ENCODE measurements at regions not wholly inside any gene's neighbourhood (a gene's known extent, or its start where the extent isn't known, plus 50 kb on each side); places are given as distances from the start of the nearest gene placed in this dataset.

GRCh38 chr2:220510668-220511067 is 883.2 kb downstream of the SLC4A3 start:
- no peak for DNase-seq

GRCh38 chr2:220512419-220512818 is 885.0 kb downstream of the SLC4A3 start:
- no peak for DNase-seq

- no peak for DNase-seq
Measured at GRCh38 chr2:220513573-220514288, 886.3 kb downstream of the SLC4A3 start.

GRCh38 chr2:220521551-220521950 is 894.1 kb downstream of the SLC4A3 start:
- DNase-seq, result no peak

- no peak for DNase-seq
Measured at GRCh38 chr2:220528180-220528675, 900.8 kb downstream of the SLC4A3 start.

- no peak for DNase-seq
Measured at GRCh38 chr2:220531216-220531615, 903.8 kb downstream of the SLC4A3 start.

- DNase-seq, result no peak
Measured at GRCh38 chr2:220533485-220533884, 906.1 kb downstream of the SLC4A3 start.

- no peak for DNase-seq
Measured at GRCh38 chr2:220539481-220539880, 912.1 kb downstream of the SLC4A3 start.

- no peak for DNase-seq
Measured at GRCh38 chr2:220544049-220544448, 916.6 kb downstream of the SLC4A3 start.

- DNase-seq, result no peak
Measured at GRCh38 chr2:220550995-220551700, 923.7 kb downstream of the SLC4A3 start.

GRCh38 chr2:220552790-220553535 is 925.5 kb downstream of the SLC4A3 start:
- DNase-seq, result no peak

GRCh38 chr2:220555961-220556630 is 928.7 kb downstream of the SLC4A3 start:
- no peak for DNase-seq

GRCh38 chr2:220556658-220557057 is 929.2 kb downstream of the SLC4A3 start:
- DNase-seq, result no peak

GRCh38 chr2:220560192-220560591 is 932.8 kb downstream of the SLC4A3 start:
- no peak for DNase-seq

GRCh38 chr2:220562375-220563140 is 935.1 kb downstream of the SLC4A3 start:
- no peak for DNase-seq

- no peak for DNase-seq
Measured at GRCh38 chr2:220568296-220568695, 940.9 kb downstream of the SLC4A3 start.

GRCh38 chr2:220569112-220569897 is 941.9 kb downstream of the SLC4A3 start:
- DNase-seq, result no peak

GRCh38 chr2:220572385-220572784 is 945.0 kb downstream of the SLC4A3 start:
- no peak for DNase-seq

GRCh38 chr2:220574038-220574437 is 946.6 kb downstream of the SLC4A3 start:
- DNase-seq, result no peak

- DNase-seq, result no peak
Measured at GRCh38 chr2:220575963-220576362, 948.5 kb downstream of the SLC4A3 start.

- no peak for DNase-seq
Measured at GRCh38 chr2:220579452-220579851, 952.0 kb downstream of the SLC4A3 start.

Measured in activated gamma-delta T cell treated with Interleukin-2 at 50 U/mL for 16 hours (primary cell).